ENCODE measurements at regions not wholly inside any gene's neighbourhood (a gene's known extent, or its start where the extent isn't known, plus 50 kb on each side); places are given as distances from the start of the nearest gene placed in this dataset.

DNA sequence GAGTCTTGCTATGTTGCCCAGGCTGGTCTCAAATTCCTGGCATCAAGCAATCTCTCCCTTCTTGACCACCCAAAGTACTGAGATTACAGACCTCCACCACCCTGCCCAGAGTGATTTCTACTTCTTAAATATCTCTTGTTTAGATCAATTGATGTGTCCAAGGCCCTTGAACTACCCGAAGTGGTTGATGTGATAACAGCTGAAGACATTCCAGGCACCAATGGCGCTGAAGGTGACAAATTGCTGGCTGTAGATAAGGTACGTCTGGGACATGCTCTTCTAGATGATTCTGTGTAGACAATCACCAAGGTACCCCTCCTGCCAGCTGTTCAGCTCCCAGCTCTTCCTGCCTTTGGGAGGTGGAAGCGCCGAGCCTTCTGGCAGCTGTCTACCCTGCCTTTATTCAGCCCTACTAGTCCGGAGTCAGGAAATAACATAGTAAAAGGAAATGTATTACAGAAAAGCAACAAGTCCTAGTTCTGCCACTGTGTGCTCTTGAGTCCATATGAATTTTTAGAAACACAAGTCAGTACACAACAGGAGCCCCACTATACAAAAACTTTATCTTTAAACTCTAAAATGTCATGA is 61.3 kb upstream of the BZW1 start:
- no peak overlapping the region for H3K4me2 ChIP-seq (ENCODE audit: insufficient read depth in 1 of 2, low read depth in 2 of 2, low read length in 2 of 2)
- H4K91ac ChIP-seq (replicated peaks; ENCODE audit: insufficient read length, low read length) = no peak overlapping the region
- H3K23ac ChIP-seq (ENCODE audit: insufficient read length) = no peak overlapping the region
- H3K56ac ChIP-seq (replicated peaks; ENCODE audit: insufficient read length, low read depth, low read length) = no peak overlapping the region
- H3K4me1 ChIP-seq (replicated peaks in 1 of 4; ENCODE audit: control insufficient read depth in 3 of 4, insufficient read depth in 4 of 4, low read length in 3 of 4) = no peaks in the 10 kb centered on the region; a peak in 1 of 7 replicates
- no peak overlapping the region for H3K4me3 ChIP-seq (ENCODE audit: extremely low read depth in 1 of 4, insufficient read depth in 2 of 4, low read depth in 3 of 4, low read length in 4 of 4)
- no peaks in the 10 kb centered on the region for H3K9me3 ChIP-seq (ENCODE audit: insufficient read depth in 2 of 2, low read depth in 1 of 2, low read length in 1 of 2)
- no peak for DNase-seq (ENCODE audit: low read depth in 1 of 2, low spot score in 2 of 2)
- H2BK20ac ChIP-seq (ENCODE audit: low read length) = no peak overlapping the region
- no peaks in the 10 kb centered on the region for H4K20me1 ChIP-seq (replicated peaks in 1 of 2; ENCODE audit: control insufficient read depth in 1 of 2, insufficient read depth in 2 of 2, low read length in 2 of 2)
- no peak overlapping the region for H4K5ac ChIP-seq (ENCODE audit: insufficient read length, low read depth, low read length)
- H3K27me3 ChIP-seq (replicated peaks in 1 of 4; ENCODE audit: control insufficient read depth in 3 of 4, extremely low read depth in 1 of 4, insufficient read depth in 3 of 4, low read length in 3 of 4) = no peaks in the 10 kb centered on the region
- H3K4ac ChIP-seq (replicated peaks; ENCODE audit: insufficient read length, low read depth, low read length) = no peak overlapping the region
- WGBS, 2 experiments (ENCODE audit: extremely low coverage in 1 of 2, insufficient coverage in 1 of 2, insufficient read length in 1 of 2, insufficient replicate concordance in 2 of 2, low coverage in 1 of 2, low lambda C conversion rate in 2 of 2, missing lambda C conversion rate in 1 of 2) = 93% methylated on average over 6 of the region's 6 CpGs; no CpG with 5 or more reads in 1 of the 2 experiments
- POLR2A ChIA-PET (ENCODE audit: partially characterized antibody) = interaction anchor here (0.6 to 1.4 kb wide), 2 partner anchors 13 to 128 kb away, joined by 3 read pairs; no protein-coding TSS in a partner anchor
- H4K8ac ChIP-seq (ENCODE audit: extremely low read depth, insufficient read depth, low read length) = no peak overlapping the region
- H2AK5ac ChIP-seq (ENCODE audit: low read depth, low read length) = no peak overlapping the region
- H3K9ac ChIP-seq (replicated peaks in 1 of 4; ENCODE audit: extremely low read depth in 1 of 4, low read depth in 3 of 4, low read length in 3 of 4) = no peak overlapping the region
- no peak overlapping the region for H2BK5ac ChIP-seq (ENCODE audit: low read depth, low read length)
- H2BK120ac ChIP-seq (replicated peaks; ENCODE audit: low read depth, low read length) = no peak overlapping the region
- TF ChIP-seq ASH2L (IDR thresholded peaks at IDR 0.05; ENCODE audit: low read length) (no peak), HDAC6 (IDR thresholded peaks at IDR 0.05; ENCODE audit: low read depth, low read length) (no peak), NRF1 (IDR thresholded peaks at IDR 0.05; ENCODE audit: low read depth, low read length) (no peak), TEAD4 (IDR thresholded peaks at IDR 0.05; ENCODE audit: low read depth, low read length) (no peak), SP2 (IDR thresholded peaks at IDR 0.05; ENCODE audit: low read length) (no peak)
- TF ChIP-seq, protein P1, sequence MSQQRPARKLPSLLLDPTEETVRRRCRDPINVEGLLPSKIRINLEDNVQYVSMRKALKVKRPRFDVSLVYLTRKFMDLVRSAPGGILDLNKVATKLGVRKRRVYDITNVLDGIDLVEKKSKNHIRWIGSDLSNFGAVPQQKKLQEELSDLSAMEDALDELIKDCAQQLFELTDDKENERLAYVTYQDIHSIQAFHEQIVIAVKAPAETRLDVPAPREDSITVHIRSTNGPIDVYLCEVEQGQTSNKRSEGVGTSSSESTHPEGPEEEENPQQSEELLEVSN (IDR thresholded peaks at IDR 0.05) = no peak
- H2BK15ac ChIP-seq (ENCODE audit: low read length) = no peak overlapping the region
- H3K14ac ChIP-seq (ENCODE audit: insufficient read length) = no peak overlapping the region
- H3K27ac ChIP-seq (ENCODE audit: low read depth, low read length) = no peak overlapping the region
- no peak overlapping the region for H2BK12ac ChIP-seq (ENCODE audit: low read depth, low read length)
- H3K79me1 ChIP-seq (ENCODE audit: low read depth, low read length) = no peaks in the 10 kb centered on the region
- H3K36me3 ChIP-seq (ENCODE audit: control insufficient read depth in 2 of 4, insufficient read depth in 4 of 4, low read length in 3 of 4) = no peaks in the 10 kb centered on the region
- H3K23me2 ChIP-seq (ENCODE audit: low read depth, low read length) = no peaks in the 10 kb centered on the region; the same call in 1 of the 2 replicates
- no peak for FAIRE-seq
- H2AFZ ChIP-seq (ENCODE audit: low read length) = no peak overlapping the region
- H3K18ac ChIP-seq (ENCODE audit: extremely low read depth, low read length) = no peak overlapping the region
- CTCF ChIA-PET (ENCODE audit: partially characterized antibody) = interaction anchor here (0.6 to 5.1 kb wide), 3 partner anchors 14 to 766 kb away, joined by 3 to 25 read pairs (median 3); no protein-coding TSS in a partner anchor
- no peaks in the 10 kb centered on the region for H3K79me2 ChIP-seq (ENCODE audit: control insufficient read depth in 1 of 2, insufficient read depth in 2 of 2, low read length in 2 of 2)
